Sigmoid colon (tissue), 6 donors: ENCODE measurements at regions not wholly inside any gene's neighbourhood (a gene's known extent, or its start where the extent isn't known, plus 50 kb on each side); places are given as distances from the start of the nearest gene placed in this dataset.
"Not testable (repeated sequence)": the region's sequence is repeated elsewhere in the genome, so short reads cannot be mapped to it uniquely, and the experiment has no call there.

ENCODE experiments used
- DNase-seq: peaks from one replicate; pipeline ENCODE4 v3.0.0-alpha.2; 2019
- H3K27ac ChIP-seq, 4 donors: fragments of 200-600 bp; sonication (generic); one replicate each; pipeline ENCODE4 v1.5.1; 2016 to 2019; ENCODE audit warnings: mild to moderate bottlenecking in 1 of 4
- H3K27me3 ChIP-seq, 3 donors: fragments of 200-600 bp; sonication (generic); one replicate each; pipeline ENCODE4 v1.5.1; 2019; ENCODE audit warnings: mild to moderate bottlenecking in 1 of 3
- H3K36me3 ChIP-seq, 4 donors: fragments of 200-600 bp; sonication (generic); one replicate each; pipeline ENCODE4 v1.5.1; 2016 to 2019
- H3K4me1 ChIP-seq, 4 donors: fragments of 200-600 bp; sonication (generic); one replicate each; pipeline ENCODE4 v1.5.1; 2017 to 2019
- H3K4me3 ChIP-seq, 4 donors: fragments of 200-600 bp; sonication (generic); one replicate each; pipeline ENCODE4 v1.5.1; 2017 to 2019; ENCODE audit warnings: mild to moderate bottlenecking in 2 of 4, moderate library complexity in 1 of 4
- H3K9me3 ChIP-seq, 4 donors: fragments of 200-600 bp in 3 of 4; sonication (generic) in 3 of 4; one replicate each; pipeline versions ENCODE4 v1.5.1 to v1.6.1; 2013 to 2019
- EP300 ChIP-seq, 4 donors: sonication (generic); formaldehyde crosslinking; IDR thresholded peaks; one replicate each; pipeline ENCODE4 v1.6.1; 2017; ENCODE audit warnings: antibody characterized with exemption in 4 of 4
- POLR2A ChIP-seq, 2 donors: fragments of 450-650 bp; IDR thresholded peaks; one replicate each; pipeline ENCODE4 v1.6.1; 2016; ENCODE audit warnings: antibody characterized with exemption in 2 of 2, mild to moderate bottlenecking in 2 of 2, moderate library complexity in 2 of 2
- POLR2AphosphoS5 ChIP-seq, 4 donors: sonication (generic); formaldehyde crosslinking; IDR thresholded peaks; one replicate each; pipeline ENCODE4 v1.6.1; 2017; ENCODE audit warnings: antibody characterized with exemption in 4 of 4
- WGBS, 2 donors: extraction: QIAGEN DNeasy Blood & Tissue Kit; methylation state at CpG; one replicate each; pipeline ENCODE4 v1.1.7; 2013; 5-methylcytosine and 5-hydroxymethylcytosine counted together
- intact Hi-C: fragments of 100-400 bp; cut with DNase I; formaldehyde crosslinking; loops from one replicate; pipeline ENCODE4 v1.15.1; 2023
- TF ChIP-seq, protein P1 (sequence below), 4 experiments: fragments of 450-650 bp in 3 of 4; fragments of 200-600 bp in 1 of 4; IDR thresholded peaks; one replicate each; pipeline ENCODE4 v1.5.1; 2016 to 2019; ENCODE audit warnings: antibody characterized with exemption in 4 of 4, mild to moderate bottlenecking in 3 of 4, moderate library complexity in 2 of 4
- donor health status: healthy with polysubstance abuse.
- donor health status: healthy.

DNA sequence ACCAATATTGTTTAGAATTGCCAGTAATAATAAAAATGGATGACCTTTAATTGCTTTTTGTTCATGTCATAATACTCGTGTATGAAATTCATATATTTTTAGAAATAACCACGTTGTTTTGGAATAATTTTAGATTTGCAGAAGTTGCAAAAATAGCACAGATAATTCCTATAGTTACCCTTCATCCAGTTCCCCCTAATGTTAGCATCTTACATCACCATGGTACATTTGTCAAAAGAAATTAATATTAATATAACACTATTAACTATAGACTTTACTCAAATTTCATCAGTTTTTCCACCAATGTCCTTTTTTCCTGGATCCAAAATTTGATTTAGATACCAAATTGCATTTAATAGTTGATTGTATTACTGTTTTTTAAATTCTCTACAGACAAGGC is 191.9 kb downstream of the NPIPA7 start:
- intact Hi-C loops, H3K4me3 ChIP-seq, DNase-seq, H3K27me3 ChIP-seq, H3K4me1 ChIP-seq, H3K9me3 ChIP-seq, H3K27ac ChIP-seq, H3K36me3 ChIP-seq: not testable (repeated sequence)
- whole genome bisulfite sequencing, 2 donors = 59 to 75% methylated on average over 2 of the region's 2 CpGs

DNA sequence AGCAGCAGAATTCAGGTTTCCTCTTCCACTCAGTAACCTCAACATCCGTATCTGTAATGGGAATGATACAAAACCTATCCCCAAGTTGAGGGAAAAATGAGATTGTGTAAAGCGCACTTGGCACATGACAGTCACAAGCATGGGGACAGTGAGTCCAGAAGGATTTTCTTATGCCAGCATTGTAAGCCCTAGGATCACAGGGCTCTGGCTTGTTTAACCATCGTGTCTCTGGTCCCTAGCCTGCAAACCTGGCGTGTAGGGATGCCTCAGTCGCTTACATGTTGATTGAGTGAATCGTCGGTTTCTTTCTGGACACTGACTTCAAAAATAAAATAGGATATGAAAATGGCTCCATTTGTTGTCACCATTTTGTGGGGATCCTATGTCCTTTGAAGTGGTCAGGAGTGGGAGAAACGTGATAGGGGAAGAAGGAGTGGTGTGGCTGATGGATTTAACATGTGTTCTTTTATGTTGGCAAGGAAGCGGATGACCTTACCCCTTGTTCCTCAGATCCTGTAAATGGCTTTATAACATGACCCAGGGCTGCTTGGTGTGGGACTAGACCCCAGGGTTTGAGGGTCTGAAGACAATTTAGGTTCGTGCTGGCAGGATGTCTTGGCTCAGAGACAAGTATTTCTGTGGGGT is 193.3 kb downstream of the NPIPA7 start:
- DNase-seq, intact Hi-C loops: not testable (repeated sequence)

DNA sequence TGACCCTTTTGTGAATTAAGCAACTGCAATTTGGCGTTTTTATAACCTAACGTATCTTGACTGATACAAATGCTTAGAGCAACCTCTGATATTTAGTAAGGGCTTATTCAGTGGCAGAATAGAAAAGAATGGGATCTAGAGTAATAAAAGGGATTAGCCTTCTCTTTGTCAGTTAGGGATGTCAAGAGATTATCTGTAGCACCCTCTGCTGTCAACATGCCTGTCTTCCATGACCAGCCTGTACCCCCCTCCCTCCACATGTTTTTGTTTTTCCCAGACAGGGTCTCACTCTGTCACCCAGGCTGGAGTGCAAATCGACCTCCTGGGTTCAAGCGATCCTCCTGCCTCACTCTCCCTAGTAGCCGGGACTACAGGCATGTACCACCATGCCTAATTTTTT is 198.1 kb downstream of the NPIPA7 start:
- H3K9me3 ChIP-seq, H3K36me3 ChIP-seq, H3K4me3 ChIP-seq, H3K27ac ChIP-seq, intact Hi-C loops, DNase-seq, H3K27me3 ChIP-seq, H3K4me1 ChIP-seq: not testable (repeated sequence)
- 45 to 73% methylated on average over 5 of the region's 5 CpGs for WGBS, 2 donors

More for the DNA sequence above, 193.3 kb downstream of the NPIPA7 start:
- not testable (repeated sequence) for H3K36me3 ChIP-seq, H3K27ac ChIP-seq, H3K27me3 ChIP-seq, H3K4me1 ChIP-seq, H3K9me3 ChIP-seq, H3K4me3 ChIP-seq
- WGBS, 2 donors = 79 to 84% methylated on average over 8 to 9 of the region's 10 CpGs

DNA sequence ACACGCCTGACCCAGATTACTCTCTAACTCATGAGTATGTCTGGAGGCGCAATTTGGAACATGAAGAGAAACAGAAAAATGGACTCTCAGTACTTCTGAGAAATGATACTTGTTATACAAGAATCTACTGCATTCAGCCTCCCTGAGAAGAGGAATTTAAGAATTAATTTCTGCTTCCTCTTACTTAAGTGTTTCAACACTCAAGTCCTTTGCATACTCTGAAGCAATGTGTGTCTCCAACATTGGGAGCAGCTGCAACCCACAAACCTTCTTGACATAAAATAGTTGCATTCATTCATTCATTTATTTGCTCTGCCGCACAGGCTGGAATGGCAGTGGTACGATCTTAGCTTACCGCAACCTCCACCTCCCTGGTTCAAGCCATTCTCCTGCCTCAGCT is 199.8 kb downstream of the NPIPA7 start:
- Histone ChIP-seq H3K4me3 (no peak overlapping the region), H3K27ac (no peak overlapping the region), H3K4me1 (no peaks in the 10 kb centered on the region), H3K36me3 (no peaks in the 10 kb centered on the region), H3K9me3 (no peaks in the 10 kb centered on the region), H3K27me3 (no peaks in the 10 kb centered on the region)
- intact Hi-C loops = no loop called here
- WGBS, 2 donors = 93 to 96% methylated on average over 5 of the region's 5 CpGs
- TF ChIP-seq, protein P1, sequence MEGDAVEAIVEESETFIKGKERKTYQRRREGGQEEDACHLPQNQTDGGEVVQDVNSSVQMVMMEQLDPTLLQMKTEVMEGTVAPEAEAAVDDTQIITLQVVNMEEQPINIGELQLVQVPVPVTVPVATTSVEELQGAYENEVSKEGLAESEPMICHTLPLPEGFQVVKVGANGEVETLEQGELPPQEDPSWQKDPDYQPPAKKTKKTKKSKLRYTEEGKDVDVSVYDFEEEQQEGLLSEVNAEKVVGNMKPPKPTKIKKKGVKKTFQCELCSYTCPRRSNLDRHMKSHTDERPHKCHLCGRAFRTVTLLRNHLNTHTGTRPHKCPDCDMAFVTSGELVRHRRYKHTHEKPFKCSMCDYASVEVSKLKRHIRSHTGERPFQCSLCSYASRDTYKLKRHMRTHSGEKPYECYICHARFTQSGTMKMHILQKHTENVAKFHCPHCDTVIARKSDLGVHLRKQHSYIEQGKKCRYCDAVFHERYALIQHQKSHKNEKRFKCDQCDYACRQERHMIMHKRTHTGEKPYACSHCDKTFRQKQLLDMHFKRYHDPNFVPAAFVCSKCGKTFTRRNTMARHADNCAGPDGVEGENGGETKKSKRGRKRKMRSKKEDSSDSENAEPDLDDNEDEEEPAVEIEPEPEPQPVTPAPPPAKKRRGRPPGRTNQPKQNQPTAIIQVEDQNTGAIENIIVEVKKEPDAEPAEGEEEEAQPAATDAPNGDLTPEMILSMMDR (IDR thresholded peaks at IDR 0.05) = no peak
- no peak for TF ChIP-seq POLR2A (IDR thresholded peaks at IDR 0.05)
- TF ChIP-seq EP300 (IDR thresholded peaks at IDR 0.05) = no peak
- TF ChIP-seq POLR2AphosphoS5 (IDR thresholded peaks at IDR 0.05) = no peak
- DNase-seq = no peak

DNA sequence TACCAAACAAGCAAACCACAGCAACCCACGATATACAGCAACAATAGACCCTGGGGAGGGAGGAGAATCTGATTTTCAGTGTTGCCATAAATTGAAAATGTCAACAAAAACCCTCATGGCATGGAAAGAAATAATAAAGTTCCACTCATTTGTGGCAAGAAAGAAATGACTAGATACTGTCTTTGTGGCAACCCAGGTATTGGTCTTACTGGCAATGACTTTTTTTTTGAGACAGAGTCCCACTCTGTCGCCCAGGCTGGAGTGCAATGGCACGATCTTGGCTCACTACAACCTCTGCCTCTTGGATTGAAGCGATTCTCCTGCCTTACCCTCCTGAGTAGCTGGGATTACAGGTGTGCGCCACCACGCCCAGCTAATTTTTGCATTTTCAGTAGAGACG is 204.0 kb downstream of the NPIPA7 start:
- H3K9me3 ChIP-seq, H3K27ac ChIP-seq, H3K4me1 ChIP-seq, intact Hi-C loops, H3K27me3 ChIP-seq, DNase-seq, H3K4me3 ChIP-seq, H3K36me3 ChIP-seq: not testable (repeated sequence)
- 82 to 87% methylated on average over 7 of the region's 7 CpGs for WGBS, 2 donors

DNA sequence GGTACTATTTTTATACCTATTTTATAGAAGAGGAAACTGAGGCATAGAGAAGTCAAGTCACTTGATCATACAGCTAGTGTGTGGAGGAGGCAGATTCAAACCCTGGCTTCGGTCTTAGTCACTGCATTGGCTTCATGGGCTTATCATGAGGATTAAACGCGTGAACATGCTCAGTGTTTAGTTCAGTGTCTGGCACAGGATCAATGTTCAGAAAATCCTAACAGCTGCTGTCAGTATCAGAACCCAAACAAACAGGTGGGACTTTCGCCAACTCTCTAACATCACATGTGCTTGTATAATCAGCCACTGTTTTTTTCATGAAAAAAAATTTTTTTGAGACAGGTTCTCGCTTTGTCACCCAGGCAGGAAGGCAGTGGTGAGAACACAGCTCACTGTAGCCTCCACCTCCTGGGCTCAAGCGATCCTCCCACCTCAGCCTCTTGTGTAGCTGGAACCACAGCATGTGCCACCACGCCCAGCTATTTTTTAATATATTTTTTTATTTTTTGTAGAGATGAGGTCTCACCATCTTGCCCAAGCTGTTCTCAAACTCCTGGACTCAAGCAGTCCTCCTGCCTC is 207.2 kb downstream of the NPIPA7 start:
- H3K4me1 ChIP-seq, H3K4me3 ChIP-seq, H3K36me3 ChIP-seq, DNase-seq, H3K27me3 ChIP-seq, intact Hi-C loops, H3K9me3 ChIP-seq, H3K27ac ChIP-seq: not testable (repeated sequence)
- 51 to 83% methylated on average over 6 of the region's 7 CpGs for WGBS, 2 donors

DNA sequence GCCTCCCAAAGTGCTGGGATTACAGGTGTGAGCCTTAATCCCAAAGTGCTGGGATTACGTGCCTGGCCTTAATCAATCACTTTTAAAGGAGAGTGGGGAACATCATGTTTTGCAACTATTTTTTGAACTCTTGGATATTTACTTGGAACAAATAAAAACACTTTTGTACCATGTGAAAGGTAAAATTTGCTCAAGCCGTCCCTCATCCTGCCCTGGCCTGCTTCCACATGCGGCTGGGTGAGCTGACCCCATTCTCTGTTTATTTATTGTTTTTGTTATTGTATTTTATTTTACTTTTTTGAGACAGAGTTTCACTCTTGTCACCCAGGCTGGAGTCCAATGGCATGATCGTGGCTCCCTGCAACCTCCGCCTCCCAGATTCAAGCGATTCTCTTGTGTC is 208.0 kb downstream of the NPIPA7 start:
- H3K9me3 ChIP-seq, H3K4me1 ChIP-seq, H3K27ac ChIP-seq, H3K27me3 ChIP-seq, DNase-seq, intact Hi-C loops, H3K36me3 ChIP-seq, H3K4me3 ChIP-seq: not testable (repeated sequence)
- 76 to 86% methylated on average over 4 of the region's 6 CpGs for WGBS, 2 donors

DNA sequence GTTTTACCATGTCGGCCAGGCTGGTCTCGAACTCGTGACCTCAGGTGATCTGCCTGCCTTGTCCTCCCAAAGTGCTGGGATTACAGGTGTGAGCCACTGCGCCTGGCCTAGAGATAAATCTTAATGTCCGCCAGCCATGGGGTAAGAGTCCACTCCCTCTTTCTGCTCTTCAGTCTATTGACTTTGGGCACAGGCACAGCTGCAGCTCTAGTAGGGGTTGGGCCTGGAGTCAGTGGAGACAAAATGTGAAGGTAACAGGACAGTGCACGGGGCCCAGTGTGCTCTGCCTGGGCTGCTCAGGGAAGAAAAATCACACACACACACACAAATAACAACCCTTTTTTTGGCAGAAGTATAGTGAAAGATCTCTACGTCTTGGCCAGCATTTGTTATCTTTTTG is 209.5 kb downstream of the NPIPA7 start:
- H3K27ac ChIP-seq, H3K4me1 ChIP-seq, H3K36me3 ChIP-seq, H3K4me3 ChIP-seq, H3K9me3 ChIP-seq, DNase-seq, H3K27me3 ChIP-seq, intact Hi-C loops: not testable (repeated sequence)
- whole genome bisulfite sequencing, 2 donors = 83 to 89% methylated on average over 7 of the region's 7 CpGs

DNA sequence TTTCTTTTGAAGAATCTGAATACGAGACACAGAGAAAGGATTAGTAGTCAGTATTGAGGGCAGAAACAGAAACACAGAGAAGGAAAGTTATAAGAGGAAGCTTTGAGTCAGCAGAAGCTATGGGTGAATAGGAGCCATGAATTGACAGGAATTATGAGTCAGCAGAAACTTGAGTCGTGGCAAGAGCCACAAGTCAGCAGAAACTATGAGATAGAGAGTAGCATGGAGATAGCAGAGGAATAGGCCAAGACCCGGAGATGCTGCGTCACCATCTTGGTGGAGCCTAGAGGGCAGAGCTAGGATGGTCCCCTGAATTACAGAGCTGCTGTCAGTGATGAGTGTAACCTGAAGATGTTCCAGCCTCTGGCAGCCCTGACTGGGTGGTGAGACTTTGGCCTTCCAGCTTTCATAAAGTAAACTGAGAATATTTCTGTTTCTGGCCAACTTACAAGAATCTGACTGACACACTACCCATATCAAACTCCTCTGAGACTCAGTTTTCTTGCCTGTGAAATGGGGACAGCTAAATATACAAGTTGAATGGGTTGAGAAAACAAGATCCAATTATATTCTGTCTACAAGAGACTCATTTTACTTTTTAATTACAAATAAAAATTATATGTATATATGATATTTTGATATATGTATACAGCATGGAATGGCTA is 211.8 kb downstream of the NPIPA7 start:
- H3K9me3 ChIP-seq, H3K36me3 ChIP-seq, H3K4me3 ChIP-seq, DNase-seq, H3K27ac ChIP-seq, H3K27me3 ChIP-seq, H3K4me1 ChIP-seq: not testable (repeated sequence)
- intact Hi-C loops = loop anchor here (10.0 kb wide), 1 partner anchor 984 kb away; no protein-coding TSS in a partner anchor
- WGBS, 2 donors = 25 to 33% methylated on average over 2 of the region's 4 CpGs
